K562 (cell line): ENCODE measurements at regions not wholly inside any gene's neighbourhood (a gene's known extent, or its start where the extent isn't known, plus 50 kb on each side); places are given as distances from the start of the nearest gene placed in this dataset.

Experiments used
- CTCF ChIP-seq, 3 experiments: IDR thresholded peaks in 2 of 3; conservative IDR thresholded peaks in 1 of 3; 2 replicates each; pipeline ENCODE4 v1.5.1; 2011 to 2012; ENCODE audit warnings: low read length in 3 of 3, mild to moderate bottlenecking in 3 of 3, control low read depth in 2 of 3, improper control_type of control experiment in 1 of 3, inconsistent platforms in 1 of 3, low read depth in 1 of 3, mixed read lengths in 1 of 3, moderate library complexity in 1 of 3; ENCODE audit not compliant: insufficient read depth in 2 of 3
- DACH1 ChIP-seq: fragments of 450-650 bp; IDR thresholded peaks from 2 replicates; pipeline ENCODE4 v1.6.1; 2018; ENCODE audit not compliant: partially characterized antibody
- NFXL1 ChIP-seq: fragments of 450-650 bp; formaldehyde crosslinking; IDR thresholded peaks from 2 replicates; pipeline ENCODE4 v1.4.0; 2021; ENCODE audit warnings: mild to moderate bottlenecking
- SMC3 ChIP-seq: conservative IDR thresholded peaks from 2 replicates; pipeline ENCODE4 v1.6.1; 2011; ENCODE audit warnings: low read depth, low read length, improper control_type of control experiment; ENCODE audit not compliant: insufficient read depth
- USF2 ChIP-seq: sonication (generic); formaldehyde crosslinking; IDR thresholded peaks from 2 replicates; pipeline ENCODE4 v1.5.0; 2020; ENCODE audit warnings: missing genetic modification reagents

- no peak for TF ChIP-seq NFXL1 (CRISPR knock-in tag)
- TF ChIP-seq CTCF (IDR thresholded peaks at IDR 0.05 in 2 of 3, conservative IDR thresholded peaks at IDR 0.05 in 1 of 3; ENCODE audit: insufficient read depth in 2 of 3, low read depth in 1 of 3, low read length in 3 of 3) = no peak
- no peak for TF ChIP-seq SMC3
- TF ChIP-seq DACH1 = no peak
- TF ChIP-seq USF2 (CRISPR knock-in tag) = no peak
Measured at GRCh38 chr4:188691811-188692210, 552.6 kb downstream of the TRIML1 start.
